H1 (cell line): ENCODE measurements at regions not wholly inside any gene's neighbourhood (a gene's known extent, or its start where the extent isn't known, plus 50 kb on each side); places are given as distances from the start of the nearest gene placed in this dataset.

Experiments used
- KDM1A ChIP-seq: fragments of 200-600, 300-600 bp; sonication (generic); IDR thresholded peaks from 2 replicates; pipeline ENCODE4 v1.7.1; 2016; ENCODE audit warnings: mild to moderate bottlenecking, low read length, borderline replicate concordance
- TF ChIP-seq, protein P1 (sequence below): IDR thresholded peaks from 2 replicates; pipeline ENCODE4 v1.6.1; 2012; ENCODE audit warnings: inconsistent platforms

DNA sequence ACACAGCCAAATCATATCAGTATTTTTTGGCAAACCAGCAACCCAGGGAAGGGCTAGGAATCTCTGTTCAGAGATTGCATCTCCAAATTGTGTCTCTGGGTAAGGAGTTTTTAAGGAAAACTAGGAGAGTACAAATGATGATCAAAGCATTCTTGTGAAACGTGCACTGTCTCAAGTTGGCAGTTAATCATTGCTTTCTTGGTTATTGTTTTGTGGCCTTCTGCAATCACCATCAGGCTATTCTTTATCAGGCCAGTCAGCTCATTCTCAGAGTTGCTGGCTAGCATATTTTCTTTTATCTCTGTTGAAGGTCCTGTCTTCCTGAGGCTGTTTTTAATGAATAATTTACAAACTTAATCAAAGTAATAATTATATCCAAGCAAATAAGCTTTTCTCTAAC, 129.1 kb upstream of the CCDC179 start (continued):
- TF ChIP-seq, protein P1, sequence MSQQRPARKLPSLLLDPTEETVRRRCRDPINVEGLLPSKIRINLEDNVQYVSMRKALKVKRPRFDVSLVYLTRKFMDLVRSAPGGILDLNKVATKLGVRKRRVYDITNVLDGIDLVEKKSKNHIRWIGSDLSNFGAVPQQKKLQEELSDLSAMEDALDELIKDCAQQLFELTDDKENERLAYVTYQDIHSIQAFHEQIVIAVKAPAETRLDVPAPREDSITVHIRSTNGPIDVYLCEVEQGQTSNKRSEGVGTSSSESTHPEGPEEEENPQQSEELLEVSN: no peak
- no peak for TF ChIP-seq KDM1A
